Psoas muscle (tissue), 7 donors: ENCODE measurements at regions not wholly inside any gene's neighbourhood (a gene's known extent, or its start where the extent isn't known, plus 50 kb on each side); places are given as distances from the start of the nearest gene placed in this dataset.

Experiments
- ATAC-seq, 4 donors: fragments of 200-7000 bp; cut with Tn5 transposase; one replicate each; pipeline ENCODE4 v1.9.1; 2020; ENCODE audit warnings: moderate library complexity in 3 of 4, mild to moderate bottlenecking in 2 of 4
- DNase-seq, 2 donors: peaks; one replicate each; pipeline ENCODE4 v3.0.0-alpha.2; 2020
- H3K27ac ChIP-seq: fragments of 200-600 bp; one replicate; pipeline ENCODE4 v1.8.0; 2022
- H3K27me3 ChIP-seq, 3 donors: fragments of 200-600 bp in 1 of 3; one replicate each; pipeline versions ENCODE4 v1.6.1 to v1.8.0; 2013 to 2022; ENCODE audit warnings: low read length in 2 of 3, mild to moderate bottlenecking in 2 of 3, moderate library complexity in 1 of 3; ENCODE audit not compliant: insufficient read depth in 3 of 3
- H3K36me3 ChIP-seq, 2 donors: fragments of 200-600 bp in 1 of 2; one replicate each; pipeline versions ENCODE4 v1.6.1 to v1.8.0; 2013 to 2022; ENCODE audit warnings: low read depth in 1 of 2, mild to moderate bottlenecking in 1 of 2, moderate library complexity in 1 of 2; ENCODE audit not compliant: insufficient read depth in 1 of 2
- H3K4me1 ChIP-seq: fragments of 200-600 bp; one replicate; pipeline ENCODE4 v1.8.0; 2022
- H3K4me3 ChIP-seq: fragments of 200-600 bp; one replicate; pipeline ENCODE4 v1.8.0; 2022; ENCODE audit warnings: mild to moderate bottlenecking
- H3K9me3 ChIP-seq: fragments of 200-600 bp; one replicate; pipeline ENCODE4 v1.8.0; 2022
- CTCF ChIP-seq: fragments of 200-600 bp; IDR thresholded peaks from one replicate; pipeline ENCODE4 v1.8.0; 2022; ENCODE audit warnings: antibody characterized with exemption
- WGBS, 3 donors: extraction: QIAGEN DNeasy Blood & Tissue Kit; methylation state at CpG; one replicate each; pipeline versions ENCODE4 v1.1.6 to v1.1.7; 2013; 5-methylcytosine and 5-hydroxymethylcytosine counted together
- intact Hi-C, 2 donors: fragments of 100-400 bp; cut with DNase I; formaldehyde crosslinking; loops; one replicate each; pipeline versions ENCODE4 v1.11.0 to v1.14.2; 2022
- donor health status: healthy with polysubstance abuse.
- donor health status: DM: no; HTN: no; CAD: no; lungs with moderate emphysema.
- donor health status: Bipolar disorder and iron deficiency.
- donor health status: healthy.
- donor health status: DM: yes; HTN: yes; CAD: no.
- donor health status: DM: no; HTN: no; CAD: no.
- donor health status: DM: yes; HTN: yes; CAD: no.

GRCh38 chr2:220334871-220335590 is 707.6 kb downstream of the SLC4A3 start:
- Histone ChIP-seq H3K27me3 (no peaks in the 10 kb centered on the region), H3K27ac (no peak overlapping the region), H3K4me1 (no peaks in the 10 kb centered on the region), H3K4me3 (no peak overlapping the region), H3K9me3 (peaks cover 8% of the 10 kb centered on the region), H3K36me3 (no peaks in the 10 kb centered on the region)
- WGBS, 3 donors = 61 to 67% (median 63%) methylated on average over 4 of the region's 4 CpGs
- TF ChIP-seq CTCF = no peak
- intact Hi-C loops = no loop called here
- DNase-seq = no peak
- no peak for ATAC-seq

GRCh38 chr2:220335591-220335915 is 708.1 kb downstream of the SLC4A3 start:
- WGBS, 3 donors = 80 to 91% (median 83%) methylated on average over 4 of the region's 4 CpGs

GRCh38 chr2:220336771-220337170 is 709.3 kb downstream of the SLC4A3 start:
- peaks cover 4% of the 10 kb centered on the region for H3K9me3 ChIP-seq
- no peak overlapping the region for H3K4me3 ChIP-seq
- no peak for TF ChIP-seq CTCF
- H3K27ac ChIP-seq = no peak overlapping the region
- ATAC-seq = no peak
- H3K27me3 ChIP-seq = no peaks in the 10 kb centered on the region
- H3K4me1 ChIP-seq = no peaks in the 10 kb centered on the region
- no peaks in the 10 kb centered on the region for H3K36me3 ChIP-seq
- intact Hi-C loops = no loop called here
- 19 to 40% (median 24%) methylated on average over 2 of the region's 2 CpGs for WGBS, 3 donors
- DNase-seq = no peak

More at GRCh38 chr2:220335591-220335915, 708.1 kb downstream of the SLC4A3 start:
- TF ChIP-seq CTCF = no peak
- H3K4me1 ChIP-seq = no peaks in the 10 kb centered on the region
- no peaks in the 10 kb centered on the region for H3K27me3 ChIP-seq
- no peaks in the 10 kb centered on the region for H3K36me3 ChIP-seq
- intact Hi-C loops = no loop called here
- H3K4me3 ChIP-seq = no peak overlapping the region
- no peak overlapping the region for H3K27ac ChIP-seq
- ATAC-seq = no peak
- peaks cover 4% of the 10 kb centered on the region for H3K9me3 ChIP-seq
- no peak for DNase-seq

DNA sequence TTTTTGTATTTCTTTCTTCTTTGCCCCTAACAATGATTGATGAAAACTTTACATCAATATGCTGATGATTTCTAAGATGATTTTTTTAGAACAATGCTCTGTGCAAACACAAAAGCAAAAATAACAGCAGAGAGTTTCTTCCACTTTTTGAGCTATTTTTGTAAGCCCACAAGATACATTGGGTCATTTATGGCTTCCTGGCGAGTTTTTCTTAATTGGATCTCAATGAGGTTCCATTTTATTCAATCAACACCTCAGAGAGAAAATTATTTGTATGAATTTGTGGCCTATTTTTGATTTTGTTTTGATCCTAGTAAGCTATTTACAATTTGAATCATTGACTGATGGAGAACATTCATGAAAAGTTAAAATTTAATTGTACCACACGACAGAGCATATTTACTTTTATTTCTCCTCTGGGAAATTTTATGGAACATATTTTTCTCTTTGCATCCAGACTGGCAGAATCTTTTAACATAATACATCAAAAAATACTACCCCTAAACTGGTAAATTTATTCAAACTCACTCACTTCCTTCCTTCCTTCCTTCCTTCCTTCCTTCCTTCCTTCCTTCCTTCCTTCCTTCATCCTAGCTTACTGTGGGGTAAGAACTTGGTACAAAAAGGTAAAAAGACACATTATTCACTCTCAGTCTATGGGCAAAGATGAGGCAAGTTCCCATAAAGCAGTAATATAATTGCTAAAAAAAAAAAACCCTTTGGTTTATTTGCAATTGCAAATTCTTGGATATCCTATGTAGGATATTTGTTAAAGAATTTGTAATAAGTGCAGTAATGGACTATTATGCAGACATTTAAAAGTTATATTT is 710.4 kb downstream of the SLC4A3 start:
- no peaks in the 10 kb centered on the region for H3K36me3 ChIP-seq
- no peak for ATAC-seq
- TF ChIP-seq CTCF = no peak
- H3K27ac ChIP-seq = no peak overlapping the region
- WGBS, 3 donors = 72 to 75% (median 73%) methylated on average over 2 of the region's 2 CpGs
- H3K4me3 ChIP-seq = no peak overlapping the region
- intact Hi-C loops = no loop called here
- H3K4me1 ChIP-seq = no peaks in the 10 kb centered on the region
- no peaks in the 10 kb centered on the region for H3K9me3 ChIP-seq
- H3K27me3 ChIP-seq = no peaks in the 10 kb centered on the region
- DNase-seq = no peak
